ENCODE measurements at regions not wholly inside any gene's neighbourhood (a gene's known extent, or its start where the extent isn't known, plus 50 kb on each side); places are given as distances from the start of the nearest gene placed in this dataset.

DNA sequence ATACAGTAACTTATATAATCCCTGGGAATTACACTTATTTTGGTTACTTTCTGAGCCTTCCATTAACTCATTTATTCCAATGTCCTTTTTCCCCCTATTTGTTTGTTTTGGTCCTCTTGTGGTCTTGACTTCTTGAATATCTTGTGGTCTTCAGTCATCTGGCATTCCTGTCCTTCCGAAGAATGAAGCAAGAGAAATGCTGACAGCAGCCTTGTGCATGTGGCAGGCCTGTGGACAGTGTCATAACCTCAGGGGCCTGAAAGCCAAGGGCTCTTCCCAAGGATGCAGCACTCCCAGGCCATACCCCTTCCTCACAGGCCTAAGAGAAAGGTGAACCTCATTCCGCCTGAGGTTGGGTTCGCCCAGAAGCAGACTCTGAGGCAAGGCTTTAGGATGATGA, 470.2 kb downstream of the DISC1 start:
- TF ChIP-seq, protein P1, sequence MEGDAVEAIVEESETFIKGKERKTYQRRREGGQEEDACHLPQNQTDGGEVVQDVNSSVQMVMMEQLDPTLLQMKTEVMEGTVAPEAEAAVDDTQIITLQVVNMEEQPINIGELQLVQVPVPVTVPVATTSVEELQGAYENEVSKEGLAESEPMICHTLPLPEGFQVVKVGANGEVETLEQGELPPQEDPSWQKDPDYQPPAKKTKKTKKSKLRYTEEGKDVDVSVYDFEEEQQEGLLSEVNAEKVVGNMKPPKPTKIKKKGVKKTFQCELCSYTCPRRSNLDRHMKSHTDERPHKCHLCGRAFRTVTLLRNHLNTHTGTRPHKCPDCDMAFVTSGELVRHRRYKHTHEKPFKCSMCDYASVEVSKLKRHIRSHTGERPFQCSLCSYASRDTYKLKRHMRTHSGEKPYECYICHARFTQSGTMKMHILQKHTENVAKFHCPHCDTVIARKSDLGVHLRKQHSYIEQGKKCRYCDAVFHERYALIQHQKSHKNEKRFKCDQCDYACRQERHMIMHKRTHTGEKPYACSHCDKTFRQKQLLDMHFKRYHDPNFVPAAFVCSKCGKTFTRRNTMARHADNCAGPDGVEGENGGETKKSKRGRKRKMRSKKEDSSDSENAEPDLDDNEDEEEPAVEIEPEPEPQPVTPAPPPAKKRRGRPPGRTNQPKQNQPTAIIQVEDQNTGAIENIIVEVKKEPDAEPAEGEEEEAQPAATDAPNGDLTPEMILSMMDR (IDR thresholded peaks at IDR 0.05): no peak
- TF ChIP-seq POLR2A (IDR thresholded peaks at IDR 0.05): no peak
